ENCODE measurements at regions not wholly inside any gene's neighbourhood (a gene's known extent, or its start where the extent isn't known, plus 50 kb on each side); places are given as distances from the start of the nearest gene placed in this dataset.

DNA sequence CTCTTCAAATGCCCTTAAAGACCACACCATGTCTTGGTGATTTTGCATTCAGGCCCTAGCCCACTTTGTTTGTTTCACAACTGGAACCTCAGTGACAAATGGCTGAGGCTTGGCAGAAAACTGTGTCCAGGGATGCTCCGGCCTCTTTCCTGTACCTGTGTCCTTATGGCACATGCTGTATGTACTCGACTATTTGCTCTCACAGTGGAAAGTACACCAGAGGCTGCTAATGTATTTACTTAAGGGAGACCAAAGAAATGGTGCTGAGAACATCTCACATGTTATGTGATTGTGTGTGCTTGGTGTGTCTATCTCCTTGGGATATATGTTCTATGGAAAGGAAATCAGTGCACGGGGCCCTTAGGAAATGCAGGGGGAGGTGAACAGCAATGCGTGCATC, 263.3 kb downstream of the GADD45G start:
- Histone ChIP-seq H3K4me1 (ENCODE audit: control insufficient read depth, insufficient read depth, low read length) (peaks cover 8% of the 10 kb centered on the region), H3K4me3 (ENCODE audit: low read length) (no peak overlapping the region), H3K27ac (ENCODE audit: low read depth, low read length) (no peak overlapping the region), H3K36me3 (ENCODE audit: control insufficient read depth, insufficient read depth, low read length) (no peaks in the 10 kb centered on the region), H3K27me3 (ENCODE audit: control insufficient read depth, insufficient read depth, low read length) (no peaks in the 10 kb centered on the region), H3K9ac (ENCODE audit: low read length) (no peak overlapping the region)

DNA sequence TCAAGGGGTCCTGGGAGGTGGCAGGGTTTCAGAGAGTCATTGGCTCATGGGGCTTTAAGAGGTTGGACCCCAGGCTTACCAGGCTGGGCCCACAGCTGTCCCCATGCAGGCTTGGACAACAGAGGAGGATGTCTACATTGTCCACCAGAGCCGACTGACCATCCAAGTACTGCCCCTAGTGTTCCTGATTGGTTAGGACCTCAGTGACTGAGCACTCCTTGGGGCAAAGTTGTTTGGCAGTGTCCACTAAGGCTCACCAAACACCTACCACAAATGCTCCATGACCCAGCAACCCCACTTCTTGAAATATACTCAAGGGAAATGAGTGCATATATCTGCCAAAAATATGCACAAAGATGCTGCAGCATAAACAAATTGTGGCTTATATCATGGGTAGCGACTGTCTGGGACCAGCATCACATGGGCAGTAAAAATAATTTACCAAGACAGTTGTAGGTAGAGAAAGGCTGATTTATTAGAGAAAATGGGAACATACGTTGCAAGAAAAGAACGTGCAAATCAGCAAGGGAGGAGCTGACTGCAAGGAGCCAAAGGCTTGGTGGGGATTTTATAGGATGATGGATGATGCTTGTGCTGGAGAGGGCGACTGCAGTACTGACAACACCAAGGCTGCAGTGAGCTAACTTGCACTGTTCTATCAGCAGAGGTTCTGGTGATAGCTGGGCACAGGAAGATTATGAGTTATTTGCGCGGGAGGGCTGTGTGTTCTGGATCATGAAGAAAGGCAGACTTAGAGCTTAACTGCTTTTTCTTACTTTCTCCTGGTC, 265.2 kb downstream of the GADD45G start:
- peaks cover 19% of the 10 kb centered on the region for H3K4me1 ChIP-seq (ENCODE audit: control insufficient read depth, insufficient read depth, low read length)
- no peaks in the 10 kb centered on the region for H3K27me3 ChIP-seq (ENCODE audit: control insufficient read depth, insufficient read depth, low read length)
- H3K9ac ChIP-seq (ENCODE audit: low read length): no peak overlapping the region
- H3K27ac ChIP-seq (ENCODE audit: low read depth, low read length): peak overlapping the region; percentile 3
- H3K36me3 ChIP-seq (ENCODE audit: control insufficient read depth, insufficient read depth, low read length): no peaks in the 10 kb centered on the region
- no peak overlapping the region for H3K4me3 ChIP-seq (ENCODE audit: low read length)

DNA sequence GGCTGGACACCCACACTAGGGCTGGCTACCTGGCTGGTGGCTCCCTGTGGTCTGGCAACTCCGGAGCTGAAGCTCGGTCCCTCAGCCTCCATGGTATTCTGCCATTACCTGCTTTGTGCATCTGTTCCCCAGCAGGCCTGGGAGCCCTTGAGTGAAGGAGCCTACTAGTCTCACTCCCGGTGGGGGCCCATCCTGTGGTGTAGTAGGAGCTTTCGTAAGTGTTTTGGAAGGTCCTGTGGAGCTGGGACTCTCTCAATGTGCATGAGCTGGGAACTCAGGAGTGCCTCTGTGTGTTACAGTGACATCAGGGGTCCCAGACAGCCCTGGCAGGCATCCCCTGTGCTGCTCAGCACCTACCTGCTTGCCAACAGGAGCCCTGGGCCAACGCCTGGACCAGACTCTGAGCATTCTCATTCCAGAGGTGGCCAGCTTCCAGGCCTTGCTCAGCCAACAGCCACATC, 267.1 kb downstream of the GADD45G start:
- H3K27me3 ChIP-seq (ENCODE audit: control insufficient read depth, insufficient read depth, low read length): no peaks in the 10 kb centered on the region
- peaks cover 26% of the 10 kb centered on the region for H3K4me1 ChIP-seq (ENCODE audit: control insufficient read depth, insufficient read depth, low read length)
- no peaks in the 10 kb centered on the region for H3K36me3 ChIP-seq (ENCODE audit: control insufficient read depth, insufficient read depth, low read length)
- no peak overlapping the region for H3K27ac ChIP-seq (ENCODE audit: low read depth, low read length)
- no peak overlapping the region for H3K4me3 ChIP-seq (ENCODE audit: low read length)
- no peak overlapping the region for H3K9ac ChIP-seq (ENCODE audit: low read length)

GRCh38 chr9:89872426-89872912, 267.7 kb downstream of the GADD45G start:
- Histone ChIP-seq H3K9ac (ENCODE audit: low read length) (no peak overlapping the region), H3K4me1 (ENCODE audit: control insufficient read depth, insufficient read depth, low read length) (peaks cover 26% of the 10 kb centered on the region), H3K4me3 (ENCODE audit: low read length) (no peak overlapping the region), H3K27ac (ENCODE audit: low read depth, low read length) (no peak overlapping the region), H3K27me3 (ENCODE audit: control insufficient read depth, insufficient read depth, low read length) (no peaks in the 10 kb centered on the region), H3K36me3 (ENCODE audit: control insufficient read depth, insufficient read depth, low read length) (no peaks in the 10 kb centered on the region)

DNA sequence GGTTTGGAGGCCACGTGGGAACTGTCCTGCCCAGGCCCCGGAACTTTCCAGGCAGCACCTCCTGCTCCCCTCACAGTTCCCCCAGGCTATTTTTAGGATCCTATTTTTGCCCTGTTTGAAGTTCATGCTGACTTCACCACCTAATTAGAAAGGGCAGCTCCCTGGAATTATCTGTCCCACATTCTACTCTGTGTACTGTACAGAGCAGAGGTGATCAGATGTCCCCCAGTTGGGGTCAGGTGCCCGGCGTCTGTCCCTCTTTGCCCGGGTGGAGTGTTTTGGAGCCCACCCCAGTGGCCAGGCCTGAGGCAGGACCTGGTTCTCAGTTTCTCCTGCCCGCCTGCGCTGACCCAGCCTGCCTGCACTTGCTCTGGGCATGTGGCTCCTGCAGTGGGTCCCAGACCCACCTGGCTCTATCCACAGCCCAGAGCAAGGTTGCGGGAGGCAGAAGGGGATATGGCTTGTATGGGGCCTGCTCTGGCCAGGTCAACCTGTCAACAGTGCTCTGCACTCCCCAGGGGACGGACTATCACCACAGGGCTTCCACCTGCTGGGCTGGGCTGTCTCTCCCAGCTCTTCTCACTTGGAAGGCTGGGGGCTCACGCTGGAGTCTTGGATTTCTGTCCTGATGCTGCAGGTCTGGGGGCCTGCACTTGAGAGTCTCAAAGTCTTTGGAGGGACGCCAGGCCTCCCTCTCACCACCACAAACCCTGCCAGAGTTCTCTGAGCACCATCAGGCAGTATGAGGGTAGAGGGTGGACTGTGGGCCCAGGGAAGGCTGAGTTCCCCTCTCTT, 268.3 kb downstream of the GADD45G start:
- Histone ChIP-seq H3K36me3 (ENCODE audit: control insufficient read depth, insufficient read depth, low read length) (no peaks in the 10 kb centered on the region), H3K27me3 (ENCODE audit: control insufficient read depth, insufficient read depth, low read length) (no peaks in the 10 kb centered on the region), H3K4me3 (ENCODE audit: low read length) (no peak overlapping the region), H3K27ac (ENCODE audit: low read depth, low read length) (no peak overlapping the region), H3K9ac (ENCODE audit: low read length) (no peak overlapping the region), H3K4me1 (ENCODE audit: control insufficient read depth, insufficient read depth, low read length) (peaks cover 26% of the 10 kb centered on the region)

- H3K36me3 ChIP-seq (ENCODE audit: control insufficient read depth, insufficient read depth, low read length): no peaks in the 10 kb centered on the region
- H3K4me3 ChIP-seq (ENCODE audit: low read length): no peak overlapping the region
- H3K27me3 ChIP-seq (ENCODE audit: control insufficient read depth, insufficient read depth, low read length): no peaks in the 10 kb centered on the region
- H3K4me1 ChIP-seq (ENCODE audit: control insufficient read depth, insufficient read depth, low read length): peaks cover 26% of the 10 kb centered on the region
- no peak overlapping the region for H3K9ac ChIP-seq (ENCODE audit: low read length)
- no peak overlapping the region for H3K27ac ChIP-seq (ENCODE audit: low read depth, low read length)
Observed at GRCh38 chr9:89873801-89874200, 269.0 kb downstream of the GADD45G start.

- Histone ChIP-seq H3K4me1 (ENCODE audit: control insufficient read depth, insufficient read depth, low read length) (peaks cover 26% of the 10 kb centered on the region), H3K9ac (ENCODE audit: low read length) (no peak overlapping the region), H3K36me3 (ENCODE audit: control insufficient read depth, insufficient read depth, low read length) (no peaks in the 10 kb centered on the region), H3K27ac (ENCODE audit: low read depth, low read length) (peak overlapping the region; percentile 62), H3K4me3 (ENCODE audit: low read length) (no peak overlapping the region), H3K27me3 (ENCODE audit: control insufficient read depth, insufficient read depth, low read length) (no peaks in the 10 kb centered on the region)
Observed at GRCh38 chr9:89874351-89875321, 269.8 kb downstream of the GADD45G start.

- H3K9ac ChIP-seq (ENCODE audit: low read length): no peak overlapping the region
- H3K27ac ChIP-seq (ENCODE audit: low read depth, low read length): no peak overlapping the region
- H3K4me1 ChIP-seq (ENCODE audit: control insufficient read depth, insufficient read depth, low read length): peaks cover 24% of the 10 kb centered on the region
- no peaks in the 10 kb centered on the region for H3K36me3 ChIP-seq (ENCODE audit: control insufficient read depth, insufficient read depth, low read length)
- H3K4me3 ChIP-seq (ENCODE audit: low read length): no peak overlapping the region
- no peaks in the 10 kb centered on the region for H3K27me3 ChIP-seq (ENCODE audit: control insufficient read depth, insufficient read depth, low read length)
Observed at GRCh38 chr9:89877051-89878002, 272.5 kb downstream of the GADD45G start.

DNA sequence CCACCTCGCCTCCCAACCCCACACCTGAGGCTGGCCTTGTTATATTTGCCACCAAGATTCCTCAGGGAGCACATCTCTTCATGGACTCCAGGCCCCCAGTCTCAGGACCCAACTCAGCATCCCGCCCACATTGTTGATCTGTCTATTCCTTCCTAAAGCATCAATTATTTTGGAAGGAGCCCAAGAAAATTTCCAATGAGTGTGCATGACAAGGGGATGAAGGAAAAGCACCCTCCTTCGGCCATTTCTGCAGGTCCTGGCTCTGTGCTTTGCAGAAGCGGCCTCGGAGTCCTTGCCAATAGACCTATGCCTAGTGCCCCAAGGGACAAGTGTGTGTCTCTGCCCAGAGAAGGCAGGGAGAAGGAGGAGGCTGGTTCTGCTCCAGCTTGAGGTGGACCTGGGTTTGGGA, 273.2 kb downstream of the GADD45G start:
- Histone ChIP-seq H3K36me3 (ENCODE audit: control insufficient read depth, insufficient read depth, low read length) (no peaks in the 10 kb centered on the region), H3K4me1 (ENCODE audit: control insufficient read depth, insufficient read depth, low read length) (peaks cover 20% of the 10 kb centered on the region), H3K4me3 (ENCODE audit: low read length) (no peak overlapping the region), H3K27me3 (ENCODE audit: control insufficient read depth, insufficient read depth, low read length) (no peaks in the 10 kb centered on the region), H3K9ac (ENCODE audit: low read length) (no peak overlapping the region), H3K27ac (ENCODE audit: low read depth, low read length) (no peak overlapping the region)

DNA sequence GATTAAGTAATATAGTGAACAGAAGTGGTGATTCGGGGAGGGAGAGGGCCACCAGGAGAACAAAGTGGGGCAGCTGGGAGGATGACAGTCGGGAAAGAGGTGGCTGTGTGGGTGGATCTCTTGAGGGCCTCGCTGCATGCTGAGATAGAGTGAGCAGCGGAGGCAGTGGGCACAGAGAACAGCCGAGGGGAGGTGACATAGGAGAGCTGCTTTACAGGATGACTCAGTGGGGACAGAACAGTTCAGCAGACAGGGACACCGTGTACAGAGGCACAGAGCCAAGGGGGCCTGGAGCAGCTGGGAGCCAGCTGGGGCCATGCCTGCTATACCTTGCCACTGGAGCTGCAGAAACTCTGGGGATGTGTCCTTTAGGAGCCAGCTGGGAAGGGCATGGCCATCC, 273.9 kb downstream of the GADD45G start:
- no peaks in the 10 kb centered on the region for H3K36me3 ChIP-seq (ENCODE audit: control insufficient read depth, insufficient read depth, low read length)
- no peak overlapping the region for H3K9ac ChIP-seq (ENCODE audit: low read length)
- no peak overlapping the region for H3K4me3 ChIP-seq (ENCODE audit: low read length)
- H3K27ac ChIP-seq (ENCODE audit: low read depth, low read length): no peak overlapping the region
- H3K4me1 ChIP-seq (ENCODE audit: control insufficient read depth, insufficient read depth, low read length): peaks cover 16% of the 10 kb centered on the region
- no peaks in the 10 kb centered on the region for H3K27me3 ChIP-seq (ENCODE audit: control insufficient read depth, insufficient read depth, low read length)

- Histone ChIP-seq H3K27me3 (ENCODE audit: control insufficient read depth, insufficient read depth, low read length) (no peaks in the 10 kb centered on the region), H3K27ac (ENCODE audit: low read depth, low read length) (no peak overlapping the region), H3K36me3 (ENCODE audit: control insufficient read depth, insufficient read depth, low read length) (no peaks in the 10 kb centered on the region), H3K9ac (ENCODE audit: low read length) (no peak overlapping the region), H3K4me1 (ENCODE audit: control insufficient read depth, insufficient read depth, low read length) (peaks cover 14% of the 10 kb centered on the region), H3K4me3 (ENCODE audit: low read length) (no peak overlapping the region)
Observed at GRCh38 chr9:89879276-89879675, 274.5 kb downstream of the GADD45G start.
